A673 (cell line): ENCODE measurements at regions not wholly inside any gene's neighbourhood (a gene's known extent, or its start where the extent isn't known, plus 50 kb on each side); places are given as distances from the start of the nearest gene placed in this dataset.

Experiments
- BruUV-seq: library from RNA; stranded (reverse); fragments of 400-500 nt; replicated peaks from 2 replicates; lab custom pipeline; 2021; lab: Mats Ljungman, UMichigan
- CTCF ChIA-PET: fragments of 300-600 bp; sonication (Branson Sonifier 250); formaldehyde crosslinking; loops from one replicate; lab custom pipeline; 2022; ENCODE audit warnings: antibody characterized with exemption; lab: Charles Lee
- POLR2A ChIA-PET: fragments of 300-600 bp; sonication (Branson Sonifier 250); formaldehyde crosslinking; loops from one replicate; lab custom pipeline; 2022; ENCODE audit warnings: antibody characterized with exemption; ENCODE audit not compliant: low non-redundant PET; lab: Charles Lee
- DNase-seq: peaks from one replicate; pipeline ENCODE4 v3.0.0-alpha.2; 2015; ENCODE audit warnings: low spot score
- H3K27ac ChIP-seq: fragments of 200-600 bp; sonication (generic); 2 replicates; pipeline ENCODE4 v1.5.1; 2016; ENCODE audit warnings: mixed run types, low read depth, mild to moderate bottlenecking, mixed read lengths, antibody characterized with exemption, low read length; ENCODE audit not compliant: poor library complexity, severe bottlenecking
- H3K27me3 ChIP-seq: fragments of 200-600 bp; sonication (generic); replicated peaks from 2 replicates; pipeline ENCODE4 v1.6.1; 2017; ENCODE audit warnings: mixed run types, low read depth, mild to moderate bottlenecking, mixed read lengths, antibody characterized with exemption, low read length; ENCODE audit not compliant: insufficient read depth, poor library complexity
- H3K36me3 ChIP-seq: fragments of 200-600 bp; sonication (generic); 2 replicates; pipeline ENCODE4 v1.6.1; 2016; ENCODE audit warnings: mixed run types, mild to moderate bottlenecking, mixed read lengths, antibody characterized with exemption, low read length; ENCODE audit not compliant: insufficient read depth, poor library complexity, severe bottlenecking
- H3K4me1 ChIP-seq: fragments of 200-600 bp; sonication (generic); 2 replicates; pipeline ENCODE4 v1.6.1; 2017; ENCODE audit warnings: mixed run types, mild to moderate bottlenecking, mixed read lengths, antibody characterized with exemption, low read length; ENCODE audit not compliant: insufficient read depth, poor library complexity, severe bottlenecking
- H3K4me3 ChIP-seq: fragments of 200-600 bp; sonication (generic); 2 replicates; pipeline ENCODE4 v1.5.1; 2016; ENCODE audit warnings: low read depth, mixed run types, mild to moderate bottlenecking, mixed read lengths, low read length; ENCODE audit not compliant: poor library complexity, severe bottlenecking
- H3K9me3 ChIP-seq: fragments of 200-600 bp; sonication (generic); 2 replicates; pipeline ENCODE4 v1.6.1; 2016; ENCODE audit warnings: mixed run types, low read depth, mild to moderate bottlenecking, mixed read lengths, antibody characterized with exemption, low read length; ENCODE audit not compliant: poor library complexity, severe bottlenecking
- CTCF ChIP-seq: fragments of 300-800, 200-600 bp; sonication (generic); conservative IDR thresholded peaks from 2 replicates; pipeline ENCODE4 v1.5.1; 2017; ENCODE audit warnings: low read depth, mild to moderate bottlenecking, antibody characterized with exemption, low read length, moderate library complexity, mixed read lengths
- EZH2 ChIP-seq: fragments of 200-600 bp; sonication (generic); IDR thresholded peaks from 2 replicates; pipeline ENCODE4 v1.6.1; 2017; ENCODE audit warnings: borderline replicate concordance, low read depth, mild to moderate bottlenecking, mixed read lengths, antibody characterized with exemption, low read length; ENCODE audit not compliant: poor library complexity, severe bottlenecking
- intact Hi-C: fragments of 100-400 bp; cut with micrococcal nuclease; formaldehyde crosslinking; loops from one replicate; pipeline ENCODE4 v1.10.0; 2022; ENCODE audit not compliant: unreplicated experiment

GRCh38 chr17:15048381-15048780, 216.7 kb downstream of the PMP22 start:
- POLR2A ChIA-PET: no interaction called here
- Histone ChIP-seq H3K9me3 (no peaks in the 10 kb centered on the region), H3K27ac (no peak overlapping the region), H3K27me3 (no peaks in the 10 kb centered on the region), H3K36me3 (no peaks in the 10 kb centered on the region), H3K4me3 (no peak overlapping the region), H3K4me1 (no peaks in the 10 kb centered on the region)
- intact Hi-C loops: no loop called here
- CTCF ChIA-PET: no interaction called here
- no peak for TF ChIP-seq EZH2
- TF ChIP-seq CTCF: no peak
- no TSS peak for BruUV-seq
- DNase-seq: no peak

GRCh38 chr17:15042311-15042710, 222.8 kb downstream of the PMP22 start:
- no peak for DNase-seq
- CTCF ChIA-PET: no interaction called here
- Histone ChIP-seq H3K4me3 (no peak overlapping the region), H3K9me3 (no peaks in the 10 kb centered on the region), H3K27me3 (no peaks in the 10 kb centered on the region), H3K27ac (no peak overlapping the region), H3K36me3 (no peaks in the 10 kb centered on the region), H3K4me1 (no peaks in the 10 kb centered on the region)
- POLR2A ChIA-PET: no interaction called here
- BruUV-seq: no TSS peak
- TF ChIP-seq EZH2 (no peak), CTCF (no peak)
- intact Hi-C loops: no loop called here

GRCh38 chr17:15039366-15039765, 225.8 kb downstream of the PMP22 start:
- no TSS peak for BruUV-seq
- no peak for DNase-seq
- H3K27me3 ChIP-seq: no peaks in the 10 kb centered on the region
- H3K9me3 ChIP-seq: peaks cover 11% of the 10 kb centered on the region
- no peak overlapping the region for H3K27ac ChIP-seq
- intact Hi-C loops: no loop called here
- no peaks in the 10 kb centered on the region for H3K4me1 ChIP-seq
- no peak overlapping the region for H3K4me3 ChIP-seq
- CTCF ChIA-PET: no interaction called here
- no peak for TF ChIP-seq EZH2
- TF ChIP-seq CTCF: no peak
- no peaks in the 10 kb centered on the region for H3K36me3 ChIP-seq
- POLR2A ChIA-PET: no interaction called here
